ENCODE measurements at regions not wholly inside any gene's neighbourhood (a gene's known extent, or its start where the extent isn't known, plus 50 kb on each side); places are given as distances from the start of the nearest gene placed in this dataset.

GRCh38 chr2:13401312-13401711 is 684.6 kb downstream of the TRIB2 start:
- Histone ChIP-seq H3K27me3 (replicated peaks in 1 of 2; ENCODE audit: control insufficient read depth in 2 of 2, insufficient read depth in 2 of 2, low read length in 1 of 2) (no peaks in the 10 kb centered on the region), H3K9ac (ENCODE audit: control insufficient read depth, insufficient read depth, low read length) (no peak overlapping the region), H3K79me2 (ENCODE audit: control insufficient read depth, insufficient read depth, low read length) (no peaks in the 10 kb centered on the region), H3K9me3 (replicated peaks; ENCODE audit: control insufficient read depth, insufficient read depth, low read length) (no peaks in the 10 kb centered on the region), H3K27ac (ENCODE audit: control insufficient read depth, insufficient read depth) (no peak overlapping the region), H2AFZ (ENCODE audit: control insufficient read depth, low read depth, low read length) (no peak overlapping the region), H4K20me1 (ENCODE audit: control insufficient read depth, insufficient read depth) (no peaks in the 10 kb centered on the region), H3K4me1 (ENCODE audit: control insufficient read depth, insufficient read depth, low read length) (no peaks in the 10 kb centered on the region), H3K36me3 (ENCODE audit: control insufficient read depth in 2 of 2, insufficient read depth in 2 of 2, low read length in 1 of 2) (no peaks in the 10 kb centered on the region), H3K4me3 (no peak overlapping the region), H3K4me2 (ENCODE audit: control insufficient read depth, insufficient read depth) (no peak overlapping the region)
- ChIA-PET POLR2A (interaction anchor here (0.6 kb wide), 1 partner anchor 1180 kb away, joined by 3 read pairs; no protein-coding TSS in a partner anchor), RAD21 (ENCODE audit: unreplicated experiment) (no interaction called here), CTCF (no interaction called here), SMC1A (ENCODE audit: uncharacterized antibody, unreplicated experiment) (interaction anchor here (0.7 to 1.8 kb wide), 4 partner anchors 9 to 118 kb away, joined by 3 to 4 read pairs (median 3); no protein-coding TSS in a partner anchor)
- no peak for DNase-seq (ENCODE audit: low read depth, low spot score)
- FAIRE-seq, result no peak
- in situ Hi-C loops (cut with MboI), result no loop called here
- intact Hi-C loops (cut with micrococcal nuclease; ENCODE audit: unreplicated experiment), result no loop called here
- no TSS peak for BruUV-seq (replicated peaks)
- WGBS (ENCODE audit: insufficient coverage, insufficient replicate concordance, low lambda C conversion rate, missing lambda C conversion rate), result 19% methylated on average over 2 of the region's 2 CpGs
- ATAC-seq, result no peak
- TF ChIP-seq BCLAF1 (IDR thresholded peaks at IDR 0.05) (no peak), RAD51 (IDR thresholded peaks at IDR 0.05) (no peak), BCL11A (IDR thresholded peaks at IDR 0.05; ENCODE audit: low read depth, low read length) (no peak), MYB (IDR thresholded peaks at IDR 0.05; ENCODE audit: borderline replicate concordance, low read depth, low read length) (no peak), SMC3 (IDR thresholded peaks at IDR 0.05; ENCODE audit: borderline replicate concordance, low read length) (no peak), EP300 (IDR thresholded peaks at IDR 0.05; ENCODE audit: borderline replicate concordance in 1 of 2, control insufficient read depth in 1 of 2, low read depth in 2 of 2, low read length in 2 of 2) (no peak), ZZZ3 (IDR thresholded peaks at IDR 0.05; ENCODE audit: control insufficient read depth, insufficient read length, low read depth) (no peak), MTA2 (IDR thresholded peaks at IDR 0.05; ENCODE audit: low read depth) (no peak), ATF3 (IDR thresholded peaks at IDR 0.05; ENCODE audit: borderline replicate concordance, extremely low read depth, low read depth, low read length) (no peak), RELB (IDR thresholded peaks at IDR 0.05; ENCODE audit: low read depth) (no peak), EGR1 (IDR thresholded peaks at IDR 0.05; ENCODE audit: borderline replicate concordance in 1 of 2, low read depth in 2 of 2, low read length in 2 of 2) (no peak), ATF7 (IDR thresholded peaks at IDR 0.05; ENCODE audit: low read depth) (0 out of 2 replicates have a peak, but pooled peaks have one; percentile 13), RBBP5 (conservative IDR thresholded peaks at IDR 0.05) (no peak), FOXM1 (IDR thresholded peaks at IDR 0.05; ENCODE audit: low read depth, low read length) (peak; percentile 38; the same call in 1 of the 2 replicates), NFYA (IDR thresholded peaks at IDR 0.05; ENCODE audit: borderline replicate concordance, low read depth, low read length) (no peak), SREBF1 (IDR thresholded peaks at IDR 0.05; ENCODE audit: low read length) (no peak), POLR2AphosphoS5 (IDR thresholded peaks at IDR 0.05; ENCODE audit: low read length) (no peak), NFIC (IDR thresholded peaks at IDR 0.05; ENCODE audit: low read depth, low read length) (peak; percentile 58; the same call in 1 of the 2 replicates), ZNF207 (IDR thresholded peaks at IDR 0.05; ENCODE audit: borderline replicate concordance) (no peak), JUNB (IDR thresholded peaks at IDR 0.05) (0 out of 2 replicates have a peak, but pooled peaks have one; percentile 21)
